Hepatocyte (in vitro differentiated cells): ENCODE measurements at regions not wholly inside any gene's neighbourhood (a gene's known extent, or its start where the extent isn't known, plus 50 kb on each side); places are given as distances from the start of the nearest gene placed in this dataset.

ENCODE experiments used
- EZH2 ChIP-seq: fragments of 200-600 bp; sonication (generic); IDR thresholded peaks from 2 replicates; pipeline ENCODE4 v1.6.1; 2016; ENCODE audit warnings: antibody characterized with exemption, mild to moderate bottlenecking, borderline replicate concordance
- EZH2phosphoT487 ChIP-seq: fragments of 200-600 bp; sonication (generic); IDR thresholded peaks from one replicate; pipeline ENCODE4 v1.6.1; 2018; ENCODE audit warnings: antibody characterized with exemption, mild to moderate bottlenecking, low read depth, moderate library complexity; ENCODE audit not compliant: unreplicated experiment, severe bottlenecking
- TF ChIP-seq, protein P1 (sequence below): fragments of 200-600 bp; sonication (generic); IDR thresholded peaks from 2 replicates; pipeline ENCODE4 v1.5.1; 2016; ENCODE audit warnings: antibody characterized with exemption, mild to moderate bottlenecking; ENCODE audit not compliant: poor library complexity

GRCh38 chr14:71270111-71270510 lies 362.9 kb downstream of the PCNX1 start:
- TF ChIP-seq, protein P1, sequence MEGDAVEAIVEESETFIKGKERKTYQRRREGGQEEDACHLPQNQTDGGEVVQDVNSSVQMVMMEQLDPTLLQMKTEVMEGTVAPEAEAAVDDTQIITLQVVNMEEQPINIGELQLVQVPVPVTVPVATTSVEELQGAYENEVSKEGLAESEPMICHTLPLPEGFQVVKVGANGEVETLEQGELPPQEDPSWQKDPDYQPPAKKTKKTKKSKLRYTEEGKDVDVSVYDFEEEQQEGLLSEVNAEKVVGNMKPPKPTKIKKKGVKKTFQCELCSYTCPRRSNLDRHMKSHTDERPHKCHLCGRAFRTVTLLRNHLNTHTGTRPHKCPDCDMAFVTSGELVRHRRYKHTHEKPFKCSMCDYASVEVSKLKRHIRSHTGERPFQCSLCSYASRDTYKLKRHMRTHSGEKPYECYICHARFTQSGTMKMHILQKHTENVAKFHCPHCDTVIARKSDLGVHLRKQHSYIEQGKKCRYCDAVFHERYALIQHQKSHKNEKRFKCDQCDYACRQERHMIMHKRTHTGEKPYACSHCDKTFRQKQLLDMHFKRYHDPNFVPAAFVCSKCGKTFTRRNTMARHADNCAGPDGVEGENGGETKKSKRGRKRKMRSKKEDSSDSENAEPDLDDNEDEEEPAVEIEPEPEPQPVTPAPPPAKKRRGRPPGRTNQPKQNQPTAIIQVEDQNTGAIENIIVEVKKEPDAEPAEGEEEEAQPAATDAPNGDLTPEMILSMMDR = no peak
- no peak for TF ChIP-seq EZH2
- no peak for TF ChIP-seq EZH2phosphoT487
